Stimulated activated CD4-positive, alpha-beta T cell treated with anti-CD3 and anti-CD28 coated beads, Interleukin-4, amount 100 ng/mL, for 48 hours (primary cell): ENCODE measurements at regions not wholly inside any gene's neighbourhood (a gene's known extent, or its start where the extent isn't known, plus 50 kb on each side); places are given as distances from the start of the nearest gene placed in this dataset.

Experiments used
- DNase-seq, 2 donors: peaks; one replicate each; pipeline ENCODE4 v3.0.0-alpha.2; 2020; ENCODE audit warnings: low read depth in 2 of 2

GRCh38 chr9:99588747-99589146, 232.9 kb upstream of the NR4A3 start:
- DNase-seq = no peak

- no peak for DNase-seq
Observed at GRCh38 chr9:99590410-99590809, 231.3 kb upstream of the NR4A3 start.

- DNase-seq = no peak
Observed at GRCh38 chr9:99590840-99591239, 230.8 kb upstream of the NR4A3 start.

- DNase-seq = no peak
Observed at GRCh38 chr9:99591770-99592169, 229.9 kb upstream of the NR4A3 start.

GRCh38 chr9:99592834-99593574, 228.7 kb upstream of the NR4A3 start:
- DNase-seq = no peak

- DNase-seq = no peak
Observed at GRCh38 chr9:99593610-99594009, 228.1 kb upstream of the NR4A3 start.

- DNase-seq = no peak
Observed at GRCh38 chr9:99594056-99594780, 227.5 kb upstream of the NR4A3 start.

GRCh38 chr9:99595796-99596195, 225.9 kb upstream of the NR4A3 start:
- DNase-seq = no peak

GRCh38 chr9:99601571-99602111, 220.0 kb upstream of the NR4A3 start:
- DNase-seq = no peak

GRCh38 chr9:99602854-99603253, 218.8 kb upstream of the NR4A3 start:
- DNase-seq = no peak

- DNase-seq = no peak
Observed at GRCh38 chr9:99605016-99605743, 216.5 kb upstream of the NR4A3 start.

GRCh38 chr9:99606296-99606695, 215.4 kb upstream of the NR4A3 start:
- no peak for DNase-seq

GRCh38 chr9:99606957-99607356, 214.7 kb upstream of the NR4A3 start:
- no peak for DNase-seq

GRCh38 chr9:99607842-99608448, 213.7 kb upstream of the NR4A3 start:
- DNase-seq = no peak

- DNase-seq = no peak
Observed at GRCh38 chr9:99614341-99614740, 207.3 kb upstream of the NR4A3 start.

GRCh38 chr9:99621040-99621439, 200.6 kb upstream of the NR4A3 start:
- DNase-seq = no peak

- DNase-seq = no peak
Observed at GRCh38 chr9:99622679-99623078, 199.0 kb upstream of the NR4A3 start.

GRCh38 chr9:99623780-99624364, 197.8 kb upstream of the NR4A3 start:
- no peak for DNase-seq

- DNase-seq = no peak
Observed at GRCh38 chr9:99624499-99625233, 197.0 kb upstream of the NR4A3 start.

- no peak for DNase-seq
Observed at GRCh38 chr9:99626426-99626825, 195.3 kb upstream of the NR4A3 start.

GRCh38 chr9:99628285-99628684, 193.4 kb upstream of the NR4A3 start:
- DNase-seq = no peak
